ENCODE measurements at regions not wholly inside any gene's neighbourhood (a gene's known extent, or its start where the extent isn't known, plus 50 kb on each side); places are given as distances from the start of the nearest gene placed in this dataset.

DNA sequence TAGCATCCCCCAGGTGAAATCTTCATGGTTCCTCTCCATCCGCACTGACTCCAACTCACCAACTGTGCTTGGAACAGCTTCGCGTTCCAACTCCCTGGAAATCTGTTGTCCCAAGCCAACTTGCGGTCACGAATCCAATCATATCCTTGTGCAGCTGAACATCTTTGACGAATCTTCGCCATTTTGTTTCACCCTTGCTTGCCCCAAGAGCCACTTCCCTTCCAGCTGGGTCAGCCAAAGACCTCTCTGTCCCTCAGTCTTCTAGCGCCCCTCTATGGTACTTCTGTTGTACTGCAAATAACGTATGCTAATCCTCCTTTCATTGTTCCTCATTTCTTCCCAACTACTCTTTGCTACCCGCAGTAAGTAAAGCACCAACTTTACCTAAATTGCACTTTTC lies 61.0 kb upstream of the TARS1 start:
- Histone ChIP-seq H4K20me1 (ENCODE audit: insufficient read depth) (no peaks in the 10 kb centered on the region), H2AFZ (no peak overlapping the region), H3K4me3 (no peak overlapping the region), H3K4me2 (no peak overlapping the region), H3F3A (ENCODE audit: insufficient read depth, low read depth) (no peaks in the 10 kb centered on the region), H3K27ac (no peak overlapping the region), H3K9me2 (ENCODE audit: insufficient read depth) (no peaks in the 10 kb centered on the region), H3K79me2 (ENCODE audit: low read depth) (no peaks in the 10 kb centered on the region), H3K4me1 (replicated peaks; ENCODE audit: insufficient read depth) (0 out of 2 replicates have a peak, but pooled peaks cover 5% of the 10 kb centered on the region), H3K9me3 (ENCODE audit: insufficient read depth, low read depth) (no peaks in the 10 kb centered on the region), H3K36me3 (ENCODE audit: low read depth) (no peaks in the 10 kb centered on the region), H3K27me3 (ENCODE audit: insufficient read depth, low read depth) (no peaks in the 10 kb centered on the region)
- POLR2A ChIA-PET (ENCODE audit: unreplicated experiment): no interaction called here
- CTCF ChIA-PET: no interaction called here
- TF ChIP-seq EZH2 (IDR thresholded peaks at IDR 0.05; ENCODE audit: low read depth): no peak
- TF ChIP-seq, protein P1, sequence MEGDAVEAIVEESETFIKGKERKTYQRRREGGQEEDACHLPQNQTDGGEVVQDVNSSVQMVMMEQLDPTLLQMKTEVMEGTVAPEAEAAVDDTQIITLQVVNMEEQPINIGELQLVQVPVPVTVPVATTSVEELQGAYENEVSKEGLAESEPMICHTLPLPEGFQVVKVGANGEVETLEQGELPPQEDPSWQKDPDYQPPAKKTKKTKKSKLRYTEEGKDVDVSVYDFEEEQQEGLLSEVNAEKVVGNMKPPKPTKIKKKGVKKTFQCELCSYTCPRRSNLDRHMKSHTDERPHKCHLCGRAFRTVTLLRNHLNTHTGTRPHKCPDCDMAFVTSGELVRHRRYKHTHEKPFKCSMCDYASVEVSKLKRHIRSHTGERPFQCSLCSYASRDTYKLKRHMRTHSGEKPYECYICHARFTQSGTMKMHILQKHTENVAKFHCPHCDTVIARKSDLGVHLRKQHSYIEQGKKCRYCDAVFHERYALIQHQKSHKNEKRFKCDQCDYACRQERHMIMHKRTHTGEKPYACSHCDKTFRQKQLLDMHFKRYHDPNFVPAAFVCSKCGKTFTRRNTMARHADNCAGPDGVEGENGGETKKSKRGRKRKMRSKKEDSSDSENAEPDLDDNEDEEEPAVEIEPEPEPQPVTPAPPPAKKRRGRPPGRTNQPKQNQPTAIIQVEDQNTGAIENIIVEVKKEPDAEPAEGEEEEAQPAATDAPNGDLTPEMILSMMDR (conservative IDR thresholded peaks at IDR 0.05): peak; percentile 54; the same call in 1 of the 2 replicates
- intact Hi-C loops (cut with micrococcal nuclease; ENCODE audit: unreplicated experiment): no loop called here
- BruUV-seq (replicated peaks): no TSS peak
- DNase-seq: peak in 1 of 2 experiments; percentile 31

DNA sequence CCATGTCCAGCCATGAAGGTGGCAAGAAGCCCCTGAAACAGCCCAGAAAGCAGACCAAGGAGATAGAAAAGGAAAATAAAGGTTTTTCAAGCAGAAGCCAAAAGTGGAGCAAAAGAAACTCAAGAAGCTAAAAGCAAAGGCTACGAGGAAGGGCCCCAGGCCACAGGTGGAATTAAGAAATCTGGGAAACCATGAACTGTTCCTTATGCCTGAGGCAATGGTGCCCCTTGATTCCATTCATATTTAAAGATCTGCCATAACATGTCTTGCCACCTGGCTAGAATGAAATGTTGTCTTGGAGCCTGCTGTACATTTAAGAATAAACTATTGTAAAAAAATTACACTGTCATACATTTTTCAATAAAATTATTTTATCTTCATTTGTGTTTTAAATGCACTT lies 59.5 kb upstream of the TARS1 start:
- Histone ChIP-seq H3K9me3 (ENCODE audit: insufficient read depth, low read depth) (peaks cover 4% of the 10 kb centered on the region; the same call in 1 of the 2 replicates), H3K79me2 (ENCODE audit: low read depth) (no peaks in the 10 kb centered on the region), H3K4me1 (replicated peaks; ENCODE audit: insufficient read depth) (0 out of 2 replicates have a peak, but pooled peaks cover 5% of the 10 kb centered on the region), H4K20me1 (ENCODE audit: insufficient read depth) (no peaks in the 10 kb centered on the region), H3F3A (ENCODE audit: insufficient read depth, low read depth) (no peaks in the 10 kb centered on the region), H3K4me3 (no peak overlapping the region), H3K27me3 (ENCODE audit: insufficient read depth, low read depth) (no peaks in the 10 kb centered on the region), H3K9me2 (ENCODE audit: insufficient read depth) (no peaks in the 10 kb centered on the region), H3K4me2 (no peak overlapping the region), H2AFZ (no peak overlapping the region), H3K27ac (no peak overlapping the region), H3K36me3 (ENCODE audit: low read depth) (no peaks in the 10 kb centered on the region)
- TF ChIP-seq EZH2 (IDR thresholded peaks at IDR 0.05; ENCODE audit: low read depth): no peak
- TF ChIP-seq, protein P1 (conservative IDR thresholded peaks at IDR 0.05): no peak
- no TSS peak for BruUV-seq (replicated peaks)
- POLR2A ChIA-PET (ENCODE audit: unreplicated experiment): interaction anchor here (0.5 kb wide), 1 partner anchor 155 kb away, joined by 3 read pairs; no protein-coding TSS in a partner anchor
- peak in 1 of 2 experiments; percentile 29 for DNase-seq
- intact Hi-C loops (cut with micrococcal nuclease; ENCODE audit: unreplicated experiment): no loop called here
- CTCF ChIA-PET: interaction anchor here (0.5 kb wide), 1 partner anchor 955 kb away, joined by 3 read pairs; no protein-coding TSS in a partner anchor
